H1 (cell line): ENCODE measurements at regions not wholly inside any gene's neighbourhood (a gene's known extent, or its start where the extent isn't known, plus 50 kb on each side); places are given as distances from the start of the nearest gene placed in this dataset.

Experiments used
- SUZ12 ChIP-seq: fragments of 200-600 bp; sonication (generic); IDR thresholded peaks from 2 replicates; pipeline ENCODE4 v1.6.1; 2012; ENCODE audit warnings: mild to moderate bottlenecking, inconsistent platforms, low read length, moderate library complexity, mixed read lengths
- TF ChIP-seq, protein P1 (sequence below): fragments of 300-600 bp; sonication (generic); IDR thresholded peaks from 2 replicates; pipeline ENCODE4 v1.7.1; 2012; ENCODE audit warnings: low read length, moderate library complexity, mild to moderate bottlenecking, inconsistent platforms; ENCODE audit not compliant: insufficient replicate concordance

DNA sequence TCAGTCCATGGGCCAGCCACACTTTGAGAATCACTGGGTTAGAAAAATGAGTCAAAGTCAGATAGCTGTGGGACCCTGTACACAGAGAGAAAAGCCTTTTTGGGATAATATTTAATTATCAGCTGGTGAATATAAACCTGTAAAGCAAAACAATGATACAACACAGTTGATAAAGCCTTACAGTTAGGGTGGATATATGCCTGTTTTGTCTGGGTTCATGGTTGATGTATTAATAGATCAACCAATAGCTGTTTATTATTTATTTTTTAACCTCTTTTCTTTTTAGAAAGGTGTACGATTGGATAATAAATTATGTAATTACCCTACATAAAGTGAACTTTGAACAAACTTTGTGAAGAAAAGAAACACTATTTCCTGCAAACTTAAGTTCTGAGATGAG, 145.6 kb downstream of the TDRD15 start (continued):
- TF ChIP-seq, protein P1, sequence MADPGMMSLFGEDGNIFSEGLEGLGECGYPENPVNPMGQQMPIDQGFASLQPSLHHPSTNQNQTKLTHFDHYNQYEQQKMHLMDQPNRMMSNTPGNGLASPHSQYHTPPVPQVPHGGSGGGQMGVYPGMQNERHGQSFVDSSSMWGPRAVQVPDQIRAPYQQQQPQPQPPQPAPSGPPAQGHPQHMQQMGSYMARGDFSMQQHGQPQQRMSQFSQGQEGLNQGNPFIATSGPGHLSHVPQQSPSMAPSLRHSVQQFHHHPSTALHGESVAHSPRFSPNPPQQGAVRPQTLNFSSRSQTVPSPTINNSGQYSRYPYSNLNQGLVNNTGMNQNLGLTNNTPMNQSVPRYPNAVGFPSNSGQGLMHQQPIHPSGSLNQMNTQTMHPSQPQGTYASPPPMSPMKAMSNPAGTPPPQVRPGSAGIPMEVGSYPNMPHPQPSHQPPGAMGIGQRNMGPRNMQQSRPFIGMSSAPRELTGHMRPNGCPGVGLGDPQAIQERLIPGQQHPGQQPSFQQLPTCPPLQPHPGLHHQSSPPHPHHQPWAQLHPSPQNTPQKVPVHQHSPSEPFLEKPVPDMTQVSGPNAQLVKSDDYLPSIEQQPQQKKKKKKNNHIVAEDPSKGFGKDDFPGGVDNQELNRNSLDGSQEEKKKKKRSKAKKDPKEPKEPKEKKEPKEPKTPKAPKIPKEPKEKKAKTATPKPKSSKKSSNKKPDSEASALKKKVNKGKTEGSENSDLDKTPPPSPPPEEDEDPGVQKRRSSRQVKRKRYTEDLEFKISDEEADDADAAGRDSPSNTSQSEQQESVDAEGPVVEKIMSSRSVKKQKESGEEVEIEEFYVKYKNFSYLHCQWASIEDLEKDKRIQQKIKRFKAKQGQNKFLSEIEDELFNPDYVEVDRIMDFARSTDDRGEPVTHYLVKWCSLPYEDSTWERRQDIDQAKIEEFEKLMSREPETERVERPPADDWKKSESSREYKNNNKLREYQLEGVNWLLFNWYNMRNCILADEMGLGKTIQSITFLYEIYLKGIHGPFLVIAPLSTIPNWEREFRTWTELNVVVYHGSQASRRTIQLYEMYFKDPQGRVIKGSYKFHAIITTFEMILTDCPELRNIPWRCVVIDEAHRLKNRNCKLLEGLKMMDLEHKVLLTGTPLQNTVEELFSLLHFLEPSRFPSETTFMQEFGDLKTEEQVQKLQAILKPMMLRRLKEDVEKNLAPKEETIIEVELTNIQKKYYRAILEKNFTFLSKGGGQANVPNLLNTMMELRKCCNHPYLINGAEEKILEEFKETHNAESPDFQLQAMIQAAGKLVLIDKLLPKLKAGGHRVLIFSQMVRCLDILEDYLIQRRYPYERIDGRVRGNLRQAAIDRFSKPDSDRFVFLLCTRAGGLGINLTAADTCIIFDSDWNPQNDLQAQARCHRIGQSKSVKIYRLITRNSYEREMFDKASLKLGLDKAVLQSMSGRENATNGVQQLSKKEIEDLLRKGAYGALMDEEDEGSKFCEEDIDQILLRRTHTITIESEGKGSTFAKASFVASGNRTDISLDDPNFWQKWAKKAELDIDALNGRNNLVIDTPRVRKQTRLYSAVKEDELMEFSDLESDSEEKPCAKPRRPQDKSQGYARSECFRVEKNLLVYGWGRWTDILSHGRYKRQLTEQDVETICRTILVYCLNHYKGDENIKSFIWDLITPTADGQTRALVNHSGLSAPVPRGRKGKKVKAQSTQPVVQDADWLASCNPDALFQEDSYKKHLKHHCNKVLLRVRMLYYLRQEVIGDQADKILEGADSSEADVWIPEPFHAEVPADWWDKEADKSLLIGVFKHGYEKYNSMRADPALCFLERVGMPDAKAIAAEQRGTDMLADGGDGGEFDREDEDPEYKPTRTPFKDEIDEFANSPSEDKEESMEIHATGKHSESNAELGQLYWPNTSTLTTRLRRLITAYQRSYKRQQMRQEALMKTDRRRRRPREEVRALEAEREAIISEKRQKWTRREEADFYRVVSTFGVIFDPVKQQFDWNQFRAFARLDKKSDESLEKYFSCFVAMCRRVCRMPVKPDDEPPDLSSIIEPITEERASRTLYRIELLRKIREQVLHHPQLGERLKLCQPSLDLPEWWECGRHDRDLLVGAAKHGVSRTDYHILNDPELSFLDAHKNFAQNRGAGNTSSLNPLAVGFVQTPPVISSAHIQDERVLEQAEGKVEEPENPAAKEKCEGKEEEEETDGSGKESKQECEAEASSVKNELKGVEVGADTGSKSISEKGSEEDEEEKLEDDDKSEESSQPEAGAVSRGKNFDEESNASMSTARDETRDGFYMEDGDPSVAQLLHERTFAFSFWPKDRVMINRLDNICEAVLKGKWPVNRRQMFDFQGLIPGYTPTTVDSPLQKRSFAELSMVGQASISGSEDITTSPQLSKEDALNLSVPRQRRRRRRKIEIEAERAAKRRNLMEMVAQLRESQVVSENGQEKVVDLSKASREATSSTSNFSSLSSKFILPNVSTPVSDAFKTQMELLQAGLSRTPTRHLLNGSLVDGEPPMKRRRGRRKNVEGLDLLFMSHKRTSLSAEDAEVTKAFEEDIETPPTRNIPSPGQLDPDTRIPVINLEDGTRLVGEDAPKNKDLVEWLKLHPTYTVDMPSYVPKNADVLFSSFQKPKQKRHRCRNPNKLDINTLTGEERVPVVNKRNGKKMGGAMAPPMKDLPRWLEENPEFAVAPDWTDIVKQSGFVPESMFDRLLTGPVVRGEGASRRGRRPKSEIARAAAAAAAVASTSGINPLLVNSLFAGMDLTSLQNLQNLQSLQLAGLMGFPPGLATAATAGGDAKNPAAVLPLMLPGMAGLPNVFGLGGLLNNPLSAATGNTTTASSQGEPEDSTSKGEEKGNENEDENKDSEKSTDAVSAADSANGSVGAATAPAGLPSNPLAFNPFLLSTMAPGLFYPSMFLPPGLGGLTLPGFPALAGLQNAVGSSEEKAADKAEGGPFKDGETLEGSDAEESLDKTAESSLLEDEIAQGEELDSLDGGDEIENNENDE, result no peak
- TF ChIP-seq SUZ12, result no peak
